Esophagus (tissue), 2 donors: ENCODE measurements at regions not wholly inside any gene's neighbourhood (a gene's known extent, or its start where the extent isn't known, plus 50 kb on each side); places are given as distances from the start of the nearest gene placed in this dataset.
"Not testable (repeated sequence)": the region's sequence is repeated elsewhere in the genome, so short reads cannot be mapped to it uniquely, and the experiment has no call there.

Source experiments
- H3K27ac ChIP-seq, 2 donors: one replicate each; pipeline ENCODE4 v1.5.1; 2013; ENCODE audit warnings: low read depth in 2 of 2, mild to moderate bottlenecking in 2 of 2, inconsistent platforms in 1 of 2, low read length in 1 of 2, moderate library complexity in 1 of 2
- H3K27me3 ChIP-seq, 2 donors: one replicate each; pipeline ENCODE4 v1.6.1; 2013; ENCODE audit warnings: low read length in 2 of 2, control low read depth in 1 of 2, mild to moderate bottlenecking in 1 of 2; ENCODE audit not compliant: insufficient read depth in 2 of 2, control insufficient read depth in 1 of 2
- H3K36me3 ChIP-seq, 2 donors: one replicate each; pipeline ENCODE4 v1.6.1; 2013; ENCODE audit warnings: low read length in 1 of 2; ENCODE audit not compliant: control insufficient read depth in 2 of 2, insufficient read depth in 2 of 2
- H3K4me1 ChIP-seq, 2 donors: one replicate each; pipeline ENCODE4 v1.6.1; 2013; ENCODE audit warnings: low read length in 1 of 2; ENCODE audit not compliant: control insufficient read depth in 2 of 2, insufficient read depth in 2 of 2
- H3K4me3 ChIP-seq, 2 donors: one replicate each; pipeline ENCODE4 v1.5.1; 2013; ENCODE audit warnings: low read length in 2 of 2, mild to moderate bottlenecking in 2 of 2, low read depth in 1 of 2, moderate library complexity in 1 of 2
- H3K9me3 ChIP-seq, 2 donors: one replicate each; pipeline ENCODE4 v1.6.1; 2013; ENCODE audit warnings: mild to moderate bottlenecking in 2 of 2, low read depth in 1 of 2, low read length in 1 of 2, moderate library complexity in 1 of 2; ENCODE audit not compliant: control insufficient read depth in 2 of 2, insufficient read depth in 1 of 2
- WGBS, 2 donors: extraction: QIAGEN DNeasy Blood & Tissue Kit; methylation state at CpG; one replicate each; pipeline ENCODE4 v1.1.7; 2013; 5-methylcytosine and 5-hydroxymethylcytosine counted together
- donor health status: healthy with polysubstance abuse.
- donor health status: Bipolar disorder and iron deficiency.

DNA sequence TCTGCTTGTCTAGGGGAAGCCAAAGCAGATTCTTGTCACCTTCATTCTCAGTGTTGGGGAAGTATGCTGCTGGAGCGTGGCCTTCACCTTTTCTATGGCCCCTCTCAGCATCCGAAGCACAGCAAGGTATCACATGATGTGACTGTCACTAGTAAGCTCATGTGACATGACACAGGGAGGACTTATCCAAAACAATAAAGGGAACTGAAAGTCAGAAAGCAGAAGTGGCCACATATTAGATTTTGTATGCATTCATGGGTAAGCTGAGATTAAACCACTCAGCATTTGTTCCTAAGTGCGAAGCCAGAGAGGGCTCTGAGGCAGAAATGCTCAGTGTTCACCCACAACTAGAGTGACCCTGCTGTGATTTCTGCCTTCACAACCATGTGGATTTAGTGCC lies 72.8 kb upstream of the PCDH8 start:
- Histone ChIP-seq H3K27ac (no peak overlapping the region), H3K4me3 (no peak overlapping the region), H3K27me3 (no peaks in the 10 kb centered on the region), H3K4me1 (peaks cover 0 to 8% of the 10 kb centered on the region in 2 donors), H3K9me3 (no peaks in the 10 kb centered on the region), H3K36me3 (no peaks in the 10 kb centered on the region)
- 70 to 83% methylated on average over 3 of the region's 3 CpGs for WGBS, 2 donors

DNA sequence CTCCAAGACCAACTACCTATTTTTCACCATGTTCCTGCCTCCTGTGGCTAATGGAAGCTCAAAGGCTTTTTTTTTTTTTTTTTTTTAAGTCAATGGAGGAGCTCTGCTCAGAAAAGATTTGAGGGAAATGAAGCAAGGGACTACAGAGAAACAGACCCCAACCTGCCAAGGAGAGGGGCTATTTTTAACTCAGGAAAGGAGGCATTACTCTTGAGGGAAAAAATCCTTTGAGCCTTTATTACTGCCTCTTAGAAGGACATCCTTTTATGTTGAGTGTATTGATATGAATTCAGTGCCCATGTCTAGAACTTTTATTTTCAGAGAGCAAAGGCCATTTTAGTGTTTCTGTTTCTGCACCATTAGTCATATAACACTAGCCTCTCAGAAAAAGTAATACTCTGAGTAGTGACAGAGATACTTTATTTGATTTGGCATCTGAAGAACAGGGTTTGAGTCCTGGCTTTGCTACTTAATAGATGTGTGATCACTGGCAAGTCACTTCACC lies 68.1 kb upstream of the PCDH8 start:
- Histone ChIP-seq H3K27me3 (no peaks in the 10 kb centered on the region), H3K4me3 (no peak overlapping the region), H3K36me3 (no peaks in the 10 kb centered on the region), H3K27ac (no peak overlapping the region), H3K4me1 (no peaks in the 10 kb centered on the region), H3K9me3 (no peaks in the 10 kb centered on the region)

DNA sequence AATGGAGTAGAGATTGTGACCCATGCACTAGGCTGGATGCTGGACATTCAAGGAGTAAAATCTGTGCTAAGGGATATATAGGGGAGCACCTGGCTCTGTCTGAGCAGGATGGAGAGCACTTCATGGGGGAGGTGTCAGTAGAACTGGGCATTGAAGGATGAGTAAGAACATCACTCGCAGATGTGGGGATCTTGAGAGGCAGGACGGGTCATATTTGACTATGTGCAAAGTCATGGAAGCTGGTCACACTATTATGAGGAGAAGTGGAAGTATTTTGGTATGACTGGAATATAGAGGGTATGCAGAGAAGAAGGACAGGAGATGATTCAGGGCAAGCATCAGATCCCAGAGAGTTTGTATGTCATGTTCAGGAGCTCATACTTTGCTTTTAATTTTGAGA lies 62.9 kb upstream of the PCDH8 start:
- no peaks in the 10 kb centered on the region for H3K36me3 ChIP-seq
- H3K27me3 ChIP-seq = no peaks in the 10 kb centered on the region
- H3K4me3 ChIP-seq = no peak overlapping the region
- H3K27ac ChIP-seq = no peak overlapping the region
- WGBS, 2 donors = 61 to 73% methylated on average over 2 of the region's 2 CpGs
- no peaks in the 10 kb centered on the region for H3K4me1 ChIP-seq
- peaks cover 0 to 3% of the 10 kb centered on the region in 2 donors for H3K9me3 ChIP-seq

DNA sequence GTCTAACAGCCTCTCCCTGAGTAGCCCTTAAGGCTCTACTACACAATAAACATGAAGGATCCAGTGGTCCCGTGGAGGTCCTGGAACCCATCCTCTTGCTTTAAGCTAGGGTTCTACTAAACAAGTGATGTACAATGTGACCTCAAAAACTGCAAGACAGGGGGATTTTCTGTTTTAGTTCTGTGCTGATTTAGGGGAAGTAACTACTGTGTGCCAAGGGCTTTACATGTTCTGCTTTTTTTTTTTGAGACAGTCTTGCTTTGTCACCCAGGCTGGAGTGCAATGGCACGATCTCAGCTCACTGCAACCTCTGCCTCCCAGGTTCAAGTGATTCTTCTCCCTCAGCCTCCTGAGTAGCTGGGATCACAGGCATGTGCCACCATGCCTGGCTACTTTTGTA lies 61.9 kb upstream of the PCDH8 start:
- not testable (repeated sequence) for H3K27me3 ChIP-seq, H3K4me1 ChIP-seq, H3K36me3 ChIP-seq, H3K4me3 ChIP-seq, H3K27ac ChIP-seq, H3K9me3 ChIP-seq
- 74 to 77% methylated on average over 2 of the region's 2 CpGs for WGBS, 2 donors

DNA sequence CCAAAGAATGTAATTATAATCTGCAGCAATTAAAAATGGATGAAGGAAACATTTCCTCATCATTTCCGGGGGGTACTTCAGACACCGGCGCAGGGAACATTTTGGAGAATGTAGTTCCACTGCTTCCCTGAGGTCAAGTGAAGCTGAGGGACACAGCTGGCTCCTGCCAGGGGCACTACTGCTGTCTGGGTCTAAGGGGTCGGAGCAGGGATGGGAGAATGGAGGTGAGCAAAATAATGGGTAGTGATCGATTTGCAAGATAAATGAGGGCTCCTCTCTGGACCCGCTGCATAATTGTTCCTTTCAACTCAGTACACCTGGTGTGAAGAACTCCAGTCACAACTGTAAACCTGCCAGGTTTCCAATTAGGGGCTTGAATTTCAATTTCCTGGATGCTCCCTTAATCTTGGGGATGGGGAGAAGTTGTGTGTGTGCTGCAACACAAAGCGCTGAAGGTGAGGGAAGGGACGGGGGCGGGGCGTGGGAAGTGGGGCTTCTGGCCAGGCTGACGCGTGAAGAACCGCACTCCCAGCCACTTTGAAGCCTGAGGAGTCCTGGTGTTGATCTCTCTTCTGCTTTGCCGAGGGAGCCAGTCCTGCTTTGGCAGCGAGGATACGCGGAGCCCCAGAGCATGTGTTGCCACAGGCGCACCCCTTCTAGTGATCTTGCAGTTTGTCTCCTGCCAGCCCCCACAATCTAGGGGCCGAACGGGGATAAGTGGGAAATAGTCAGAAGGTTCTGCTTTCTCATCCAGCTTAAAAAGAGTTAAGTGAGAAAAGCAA lies 57.9 kb upstream of the PCDH8 start:
- H3K4me3 ChIP-seq = no peak overlapping the region
- peaks cover 0 to 6% of the 10 kb centered on the region in 2 donors for H3K4me1 ChIP-seq
- H3K27ac ChIP-seq = no peak overlapping the region
- H3K9me3 ChIP-seq = peaks cover 0 to 3% of the 10 kb centered on the region in 2 donors
- WGBS, 2 donors = 47 to 57% methylated on average over 20 of the region's 20 CpGs
- no peaks in the 10 kb centered on the region for H3K27me3 ChIP-seq
- no peaks in the 10 kb centered on the region for H3K36me3 ChIP-seq

DNA sequence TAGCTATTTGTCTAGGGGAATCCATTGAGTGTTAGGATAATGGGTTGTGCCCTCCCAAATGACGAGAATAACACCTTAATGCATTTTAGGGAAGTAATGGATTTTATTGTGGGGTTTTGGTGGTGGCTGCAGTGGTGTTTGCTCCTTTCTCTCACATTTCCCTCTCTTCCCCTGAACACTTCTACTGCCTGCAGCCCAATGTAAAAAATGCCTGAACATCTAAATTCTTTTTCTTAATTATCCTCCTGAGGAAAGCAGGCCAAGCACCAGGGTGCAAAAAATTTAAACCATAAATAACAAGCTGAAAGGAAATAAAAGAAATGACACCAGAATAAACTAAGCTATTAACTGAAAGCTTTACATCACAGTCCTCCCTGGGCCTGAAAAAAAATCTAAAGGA lies 57.3 kb upstream of the PCDH8 start:
- no peak overlapping the region for H3K4me3 ChIP-seq
- WGBS, 2 donors = 57 to 74% methylated on average over 1 of the region's 1 CpG
- H3K9me3 ChIP-seq = peaks cover 0 to 3% of the 10 kb centered on the region in 2 donors
- H3K27ac ChIP-seq = no peak overlapping the region
- peaks cover 0 to 6% of the 10 kb centered on the region in 2 donors for H3K4me1 ChIP-seq
- H3K36me3 ChIP-seq = no peaks in the 10 kb centered on the region
- H3K27me3 ChIP-seq = no peaks in the 10 kb centered on the region

DNA sequence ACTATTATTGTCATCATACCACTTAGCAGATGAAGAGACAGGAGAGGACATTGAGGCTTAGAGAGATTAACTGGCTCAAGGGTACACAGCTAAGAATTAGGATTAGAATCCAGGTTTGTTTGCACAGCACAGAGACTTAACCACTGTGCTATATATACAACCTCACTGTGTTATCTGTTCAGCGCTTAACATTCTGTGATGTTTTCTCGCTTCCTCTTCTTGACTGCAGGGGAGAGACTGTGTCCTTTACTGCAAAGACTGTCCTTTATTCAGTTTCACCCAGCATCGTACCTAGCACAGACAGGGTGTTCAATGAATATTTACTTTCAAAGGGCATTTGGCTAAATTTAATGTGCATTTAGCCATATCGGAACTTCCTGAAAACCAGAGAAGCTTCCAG lies 54.9 kb upstream of the PCDH8 start:
- Histone ChIP-seq H3K9me3 (peaks cover 0 to 3% of the 10 kb centered on the region in 2 donors), H3K4me3 (no peak overlapping the region), H3K36me3 (no peaks in the 10 kb centered on the region), H3K4me1 (peaks cover 0 to 6% of the 10 kb centered on the region in 2 donors), H3K27me3 (no peaks in the 10 kb centered on the region), H3K27ac (no peak overlapping the region)
- 54 to 57% methylated on average over 4 of the region's 4 CpGs for WGBS, 2 donors

DNA sequence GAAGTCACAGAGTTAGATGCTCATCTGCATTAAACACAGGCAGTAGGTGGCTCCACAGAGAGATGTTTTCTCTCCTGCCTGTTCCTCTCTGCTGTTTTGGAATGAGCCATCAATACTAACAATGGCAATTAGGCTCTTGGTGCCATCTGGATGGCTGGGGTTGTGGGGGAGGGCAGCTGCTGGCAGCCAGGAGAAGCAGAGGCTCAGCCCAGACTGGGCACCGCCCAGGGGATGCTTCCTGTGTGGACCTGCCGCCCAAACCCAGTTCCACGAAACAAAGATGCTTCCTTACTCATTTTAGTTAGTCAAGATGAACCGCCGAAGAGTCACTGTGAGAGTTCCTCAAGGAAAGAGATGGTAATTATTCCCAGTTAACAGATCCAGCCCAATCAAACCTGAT lies 50.8 kb upstream of the PCDH8 start:
- Histone ChIP-seq H3K4me1 (peaks cover 0 to 3% of the 10 kb centered on the region in 2 donors), H3K9me3 (no peaks in the 10 kb centered on the region), H3K36me3 (no peaks in the 10 kb centered on the region), H3K4me3 (no peak overlapping the region), H3K27me3 (no peaks in the 10 kb centered on the region), H3K27ac (no peak overlapping the region)
- 62 to 67% methylated on average over 5 of the region's 5 CpGs for WGBS, 2 donors
